ENCODE measurements at regions not wholly inside any gene's neighbourhood (a gene's known extent, or its start where the extent isn't known, plus 50 kb on each side); places are given as distances from the start of the nearest gene placed in this dataset.

GRCh38 chr16:48850097-48850770 lies 240.3 kb upstream of the N4BP1 start:
- Histone ChIP-seq H3K4me3 (ENCODE audit: control extremely low read depth in 1 of 5, extremely low read depth in 1 of 5, insufficient read depth in 1 of 5, low read depth in 2 of 5, low read length in 4 of 5) (no peak overlapping the region), H2AFZ (ENCODE audit: insufficient read depth, low read depth, low read length, poor library complexity, severe bottlenecking) (no peak overlapping the region), H3K4me2 (replicated peaks; ENCODE audit: low read depth, low read length, poor library complexity, severe bottlenecking) (no peak overlapping the region), H3K79me2 (ENCODE audit: control insufficient read depth, insufficient read depth, low read length) (no peaks in the 10 kb centered on the region), H3K9me3 (ENCODE audit: control extremely low read depth in 1 of 3, control insufficient read depth in 2 of 3, insufficient read depth in 1 of 3, low read length in 2 of 3) (peaks cover 0 to 11% (median 0%) of the 10 kb centered on the region in 3 donors), H3K9ac (ENCODE audit: low read length) (no peak overlapping the region), H3K36me3 (replicated peaks in 1 of 2; ENCODE audit: control extremely low read depth in 1 of 2, control insufficient read depth in 1 of 2, extremely low read depth in 1 of 2, insufficient read depth in 2 of 2, low read length in 1 of 2) (no peaks in the 10 kb centered on the region), H3K27me3 (replicated peaks in 1 of 4; ENCODE audit: control extremely low read depth in 1 of 4, control insufficient read depth in 3 of 4, insufficient read depth in 4 of 4, low read length in 3 of 4) (no peaks in the 10 kb centered on the region), H3K27ac (ENCODE audit: low read length in 2 of 2) (no peak overlapping the region), H3K4me1 (ENCODE audit: control insufficient read depth in 2 of 2, insufficient read depth in 2 of 2, low read length in 2 of 2) (no peaks in the 10 kb centered on the region), H4K20me1 (ENCODE audit: control insufficient read depth, insufficient read depth, low read length, poor library complexity, severe bottlenecking) (no peaks in the 10 kb centered on the region)
- ATAC-seq (ENCODE audit: low read depth) (no peak), DNase-seq (no peak)
- Mint-ChIP-seq H3K27ac (no peak overlapping the region), H3K4me3 (no peak overlapping the region), H3K9me3 (ENCODE audit: insufficient read depth) (no peaks in the 10 kb centered on the region), H3K27me3 (no peaks in the 10 kb centered on the region), H3K4me1 (no peaks in the 10 kb centered on the region)
- CTCF ChIA-PET: no interaction called here
- POLR2A ChIA-PET: no interaction called here
- TF ChIP-seq CTCF (IDR thresholded peaks at IDR 0.05) (no peak), EZH2 (IDR thresholded peaks at IDR 0.05; ENCODE audit: borderline replicate concordance, insufficient read depth, low read depth, low read length, poor library complexity, severe bottlenecking) (no peak)
- 77% methylated on average over 3 of the region's 7 CpGs for WGBS (ENCODE audit: insufficient coverage)
- intact Hi-C loops (cut with micrococcal nuclease): no loop called here

- Histone ChIP-seq H3K9me3 (ENCODE audit: control extremely low read depth in 1 of 3, control insufficient read depth in 2 of 3, insufficient read depth in 1 of 3, low read length in 2 of 3) (peaks cover 0 to 6% (median 0%) of the 10 kb centered on the region in 3 donors), H3K4me3 (ENCODE audit: control extremely low read depth in 1 of 5, extremely low read depth in 1 of 5, insufficient read depth in 1 of 5, low read depth in 2 of 5, low read length in 4 of 5) (no peak overlapping the region), H3K9ac (ENCODE audit: low read length) (no peak overlapping the region), H3K79me2 (ENCODE audit: control insufficient read depth, insufficient read depth, low read length) (no peaks in the 10 kb centered on the region), H2AFZ (ENCODE audit: insufficient read depth, low read depth, low read length, poor library complexity, severe bottlenecking) (no peak overlapping the region), H3K4me1 (ENCODE audit: control insufficient read depth in 2 of 2, insufficient read depth in 2 of 2, low read length in 2 of 2) (no peaks in the 10 kb centered on the region), H3K4me2 (replicated peaks; ENCODE audit: low read depth, low read length, poor library complexity, severe bottlenecking) (no peak overlapping the region), H3K27me3 (replicated peaks in 1 of 4; ENCODE audit: control extremely low read depth in 1 of 4, control insufficient read depth in 3 of 4, insufficient read depth in 4 of 4, low read length in 3 of 4) (no peaks in the 10 kb centered on the region), H3K27ac (ENCODE audit: low read length in 2 of 2) (no peak overlapping the region), H4K20me1 (ENCODE audit: control insufficient read depth, insufficient read depth, low read length, poor library complexity, severe bottlenecking) (no peaks in the 10 kb centered on the region), H3K36me3 (replicated peaks in 1 of 2; ENCODE audit: control extremely low read depth in 1 of 2, control insufficient read depth in 1 of 2, extremely low read depth in 1 of 2, insufficient read depth in 2 of 2, low read length in 1 of 2) (no peaks in the 10 kb centered on the region)
- POLR2A ChIA-PET: no interaction called here
- Mint-ChIP-seq H3K27ac (no peak overlapping the region), H3K9me3 (ENCODE audit: insufficient read depth) (no peaks in the 10 kb centered on the region), H3K4me3 (no peak overlapping the region), H3K4me1 (no peaks in the 10 kb centered on the region), H3K27me3 (no peaks in the 10 kb centered on the region)
- 80% methylated on average over 1 of the region's 2 CpGs for WGBS (ENCODE audit: insufficient coverage)
- CTCF ChIA-PET: no interaction called here
- ATAC-seq (ENCODE audit: low read depth) (no peak), DNase-seq (no peak)
- intact Hi-C loops (cut with micrococcal nuclease): no loop called here
- TF ChIP-seq EZH2 (IDR thresholded peaks at IDR 0.05; ENCODE audit: borderline replicate concordance, insufficient read depth, low read depth, low read length, poor library complexity, severe bottlenecking): no peak
- TF ChIP-seq CTCF (IDR thresholded peaks at IDR 0.05): no peak
These were observed 236.3 kb upstream of the N4BP1 start for GRCh38 chr16:48846277-48846676.

Data from B cell (primary cell).